OCI-LY7 (cell line): ENCODE measurements at regions not wholly inside any gene's neighbourhood (a gene's known extent, or its start where the extent isn't known, plus 50 kb on each side); places are given as distances from the start of the nearest gene placed in this dataset.

ENCODE experiments used
- BruUV-seq: library from RNA; stranded (reverse); fragments of 400-500 nt; replicated peaks from 2 replicates; lab custom pipeline; 2021; lab: Mats Ljungman, UMichigan
- CTCF ChIA-PET: fragments of 300-600 bp; sonication (Branson Sonifier 250); formaldehyde crosslinking; loops from one replicate; lab custom pipeline; 2022; ENCODE audit warnings: antibody characterized with exemption; ENCODE audit not compliant: unreplicated experiment; lab: Charles Lee
- POLR2A ChIA-PET: fragments of 300-600 bp; sonication (Branson Sonifier 250); formaldehyde crosslinking; loops from one replicate; lab custom pipeline; 2022; ENCODE audit warnings: antibody characterized with exemption; lab: Charles Lee
- DNase-seq: peaks from one replicate; pipeline ENCODE4 v3.0.0-alpha.2; 2015; ENCODE audit warnings: low spot score
- H2AFZ ChIP-seq: fragments of 200-600 bp; sonication (generic), shearing (Covaris generic); 2 replicates; pipeline ENCODE4 v1.6.1; 2014; ENCODE audit warnings: mild to moderate bottlenecking, antibody characterized with exemption, low read length, moderate library complexity
- H3K27ac ChIP-seq: fragments of 200-600 bp; sonication (generic); 2 replicates; pipeline ENCODE4 v1.5.1; 2014; ENCODE audit warnings: mixed run types, low read depth, mild to moderate bottlenecking, moderate library complexity, low read length, inconsistent platforms; ENCODE audit not compliant: poor library complexity, severe bottlenecking
- H3K36me3 ChIP-seq: fragments of 200-600 bp; sonication (generic); 2 replicates; pipeline ENCODE4 v1.6.1; 2014; ENCODE audit warnings: mild to moderate bottlenecking, antibody characterized with exemption, low read length, moderate library complexity, mixed read lengths; ENCODE audit not compliant: insufficient read depth
- H3K4me1 ChIP-seq: fragments of 200-600 bp; sonication (generic); 2 replicates; pipeline ENCODE4 v1.5.1; 2014; ENCODE audit warnings: mild to moderate bottlenecking, low read length; ENCODE audit not compliant: insufficient read depth, poor library complexity, severe bottlenecking
- H3K4me2 ChIP-seq: fragments of 200-600 bp; sonication (generic); 2 replicates; pipeline ENCODE4 v1.6.1; 2014; ENCODE audit warnings: mild to moderate bottlenecking, low read length
- H3K4me3 ChIP-seq: fragments of 200-600 bp; sonication (generic); 2 replicates; pipeline ENCODE4 v1.5.1; 2014; ENCODE audit warnings: mild to moderate bottlenecking, low read depth, low read length; ENCODE audit not compliant: poor library complexity, severe bottlenecking
- H3K79me2 ChIP-seq: fragments of 200-600 bp; sonication (generic); 2 replicates; pipeline ENCODE4 v1.6.1; 2016; ENCODE audit warnings: low read depth, mild to moderate bottlenecking, low read length, moderate library complexity, mixed read lengths; ENCODE audit not compliant: insufficient read depth
- H3K9me2 ChIP-seq: fragments of 200-600 bp; sonication (generic); 2 replicates; pipeline ENCODE4 v1.6.1; 2016; ENCODE audit warnings: mild to moderate bottlenecking, low read length, mixed read lengths; ENCODE audit not compliant: insufficient read depth
- H3K9me3 ChIP-seq: fragments of 200-600 bp; sonication (generic); 2 replicates; pipeline ENCODE4 v1.6.1; 2014; ENCODE audit warnings: mild to moderate bottlenecking, mixed run types, low read length, mixed read lengths
- H4K20me1 ChIP-seq: fragments of 200-600 bp; sonication (generic); 2 replicates; pipeline ENCODE4 v1.6.1; 2014; ENCODE audit warnings: mild to moderate bottlenecking, antibody characterized with exemption, low read length, moderate library complexity, mixed read lengths; ENCODE audit not compliant: insufficient read depth
- EZH2phosphoT487 ChIP-seq: fragments of 200-600 bp; sonication (generic); IDR thresholded peaks from 2 replicates; pipeline ENCODE4 v1.6.1; 2018; ENCODE audit warnings: low read depth, borderline replicate concordance, mild to moderate bottlenecking, mixed run types, antibody characterized with exemption, low read length, moderate library complexity, mixed read lengths
- intact Hi-C: fragments of 100-400 bp; cut with micrococcal nuclease; formaldehyde crosslinking; loops from one replicate; pipeline ENCODE4 v1.10.0; 2022; ENCODE audit not compliant: unreplicated experiment
- TF ChIP-seq, protein P1 (sequence below): fragments of 200-600 bp; sonication (generic); conservative IDR thresholded peaks from 2 replicates; pipeline ENCODE4 v1.5.1; 2014; ENCODE audit warnings: mild to moderate bottlenecking, antibody characterized with exemption, low read length, moderate library complexity, mixed read lengths

DNA sequence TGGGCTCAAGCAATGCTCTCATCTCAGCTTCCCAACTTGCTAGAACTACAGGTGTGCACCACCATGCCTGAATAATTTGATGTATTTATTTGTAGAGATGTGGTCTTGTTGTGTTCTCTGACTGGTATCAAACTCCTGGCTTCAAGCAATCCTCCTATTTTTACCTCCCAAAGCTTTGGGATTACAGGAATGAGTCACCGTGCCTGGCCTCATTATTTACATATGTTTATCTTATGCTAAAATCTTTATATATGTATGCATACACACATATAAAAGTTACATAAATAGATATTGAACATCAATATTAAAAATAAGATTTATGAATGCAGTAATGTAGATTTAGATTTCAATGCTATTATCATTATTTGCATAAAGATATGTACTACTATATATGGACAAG, 1634.5 kb upstream of the LRRTM3 start:
- TF ChIP-seq, protein P1, sequence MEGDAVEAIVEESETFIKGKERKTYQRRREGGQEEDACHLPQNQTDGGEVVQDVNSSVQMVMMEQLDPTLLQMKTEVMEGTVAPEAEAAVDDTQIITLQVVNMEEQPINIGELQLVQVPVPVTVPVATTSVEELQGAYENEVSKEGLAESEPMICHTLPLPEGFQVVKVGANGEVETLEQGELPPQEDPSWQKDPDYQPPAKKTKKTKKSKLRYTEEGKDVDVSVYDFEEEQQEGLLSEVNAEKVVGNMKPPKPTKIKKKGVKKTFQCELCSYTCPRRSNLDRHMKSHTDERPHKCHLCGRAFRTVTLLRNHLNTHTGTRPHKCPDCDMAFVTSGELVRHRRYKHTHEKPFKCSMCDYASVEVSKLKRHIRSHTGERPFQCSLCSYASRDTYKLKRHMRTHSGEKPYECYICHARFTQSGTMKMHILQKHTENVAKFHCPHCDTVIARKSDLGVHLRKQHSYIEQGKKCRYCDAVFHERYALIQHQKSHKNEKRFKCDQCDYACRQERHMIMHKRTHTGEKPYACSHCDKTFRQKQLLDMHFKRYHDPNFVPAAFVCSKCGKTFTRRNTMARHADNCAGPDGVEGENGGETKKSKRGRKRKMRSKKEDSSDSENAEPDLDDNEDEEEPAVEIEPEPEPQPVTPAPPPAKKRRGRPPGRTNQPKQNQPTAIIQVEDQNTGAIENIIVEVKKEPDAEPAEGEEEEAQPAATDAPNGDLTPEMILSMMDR = no peak
- TF ChIP-seq EZH2phosphoT487 = no peak
- no peak overlapping the region for H3K4me2 ChIP-seq
- no peaks in the 10 kb centered on the region for H3K36me3 ChIP-seq
- no peak overlapping the region for H2AFZ ChIP-seq
- no peak for DNase-seq
- H4K20me1 ChIP-seq = no peaks in the 10 kb centered on the region
- H3K4me1 ChIP-seq = no peaks in the 10 kb centered on the region
- no peak overlapping the region for H3K4me3 ChIP-seq
- ChIA-PET CTCF (no interaction called here), POLR2A (no interaction called here)
- H3K9me2 ChIP-seq = no peaks in the 10 kb centered on the region
- BruUV-seq = no TSS peak
- H3K27ac ChIP-seq = no peak overlapping the region
- no peaks in the 10 kb centered on the region for H3K9me3 ChIP-seq
- intact Hi-C loops = no loop called here
- no peaks in the 10 kb centered on the region for H3K79me2 ChIP-seq

DNA sequence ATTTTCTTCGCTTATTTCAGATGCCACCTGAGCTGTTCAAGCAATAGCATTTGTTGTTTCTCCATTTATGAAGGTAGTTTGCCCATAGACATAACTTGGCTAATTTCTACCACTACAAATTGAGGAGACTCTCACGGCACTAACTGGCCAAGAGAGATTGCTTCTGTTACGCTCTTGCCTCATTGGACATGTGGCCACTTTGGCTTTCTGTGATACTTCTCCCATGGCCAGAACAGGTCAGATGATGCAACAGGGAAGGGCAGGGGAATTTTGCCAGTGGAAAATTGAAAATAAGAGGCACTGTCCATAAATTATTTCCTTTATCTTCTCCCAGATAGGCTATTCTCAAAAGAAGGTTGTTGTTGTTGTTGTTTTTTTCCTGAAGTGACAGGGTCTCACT, 1633.3 kb upstream of the LRRTM3 start:
- CTCF ChIA-PET = no interaction called here

DNA sequence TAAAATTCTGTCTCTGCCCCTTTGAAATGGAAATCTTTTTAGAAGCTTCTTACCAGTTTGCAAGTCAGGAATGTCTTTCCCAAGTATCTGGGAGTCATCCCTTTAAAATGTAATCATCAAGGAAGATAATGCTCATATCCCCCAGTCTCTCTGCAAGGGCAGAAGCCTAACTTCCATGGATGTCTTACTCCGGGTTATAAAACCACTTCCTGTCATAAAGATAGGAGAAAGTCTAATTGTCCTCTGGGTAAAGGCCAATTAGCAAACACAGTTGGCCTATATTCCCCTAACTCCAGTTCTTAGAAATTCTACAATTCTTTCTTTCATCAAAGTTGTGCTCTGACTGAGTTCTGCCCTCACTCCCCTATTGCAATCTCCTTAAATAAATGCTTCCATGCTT, 1631.5 kb upstream of the LRRTM3 start:
- intact Hi-C loops = no loop called here
- no peak for DNase-seq
- Histone ChIP-seq H3K4me2 (no peak overlapping the region), H3K27ac (no peak overlapping the region), H3K9me2 (no peaks in the 10 kb centered on the region), H3K9me3 (no peaks in the 10 kb centered on the region), H3K79me2 (no peaks in the 10 kb centered on the region), H3K4me3 (no peak overlapping the region), H3K4me1 (no peaks in the 10 kb centered on the region), H4K20me1 (no peaks in the 10 kb centered on the region), H3K36me3 (no peaks in the 10 kb centered on the region), H2AFZ (no peak overlapping the region)
- no TSS peak for BruUV-seq
- ChIA-PET CTCF (no interaction called here), POLR2A (interaction anchor here (1.0 kb wide), 1 partner anchor 12 kb away, joined by 5 read pairs; no protein-coding TSS in a partner anchor)
- TF ChIP-seq EZH2phosphoT487 = no peak
- TF ChIP-seq, protein P1 = no peak

More for the DNA sequence above, 1633.3 kb upstream of the LRRTM3 start:
- Histone ChIP-seq H3K4me1 (no peaks in the 10 kb centered on the region), H4K20me1 (no peaks in the 10 kb centered on the region), H3K9me3 (no peaks in the 10 kb centered on the region), H3K9me2 (no peaks in the 10 kb centered on the region), H3K27ac (no peak overlapping the region), H3K4me3 (no peak overlapping the region), H3K4me2 (no peak overlapping the region), H2AFZ (no peak overlapping the region), H3K79me2 (no peaks in the 10 kb centered on the region), H3K36me3 (no peaks in the 10 kb centered on the region)
- no TSS peak for BruUV-seq
- POLR2A ChIA-PET = no interaction called here
- TF ChIP-seq, protein P1 = no peak
- no peak for TF ChIP-seq EZH2phosphoT487
- no peak for DNase-seq
- intact Hi-C loops = no loop called here
